ENCODE measurements at regions not wholly inside any gene's neighbourhood (a gene's known extent, or its start where the extent isn't known, plus 50 kb on each side); places are given as distances from the start of the nearest gene placed in this dataset.

DNA sequence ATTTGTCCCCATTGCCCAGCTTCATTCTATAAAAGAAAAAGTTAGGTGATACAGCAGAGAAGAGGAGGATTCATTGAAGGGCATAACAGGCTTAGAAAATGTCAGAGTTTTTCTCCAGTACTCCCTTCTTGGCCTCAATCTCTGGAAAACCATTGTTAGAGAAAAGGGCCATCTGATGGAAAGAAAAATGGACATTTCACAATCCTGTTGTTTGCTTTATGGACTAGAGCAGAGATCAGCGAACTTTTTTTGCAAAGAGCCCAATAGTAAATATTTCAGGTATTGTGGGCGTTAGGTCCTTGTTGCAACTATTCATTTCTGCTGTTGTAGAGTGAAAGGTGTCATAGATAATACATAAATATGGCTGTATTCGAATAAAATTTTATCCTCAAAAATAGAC, 208.8 kb downstream of the TLE4 start:
- Histone ChIP-seq H3K36me3 (ENCODE audit: control insufficient read depth in 2 of 2, insufficient read depth in 2 of 2, low read length in 1 of 2) (no peaks in the 10 kb centered on the region), H3K27ac (ENCODE audit: control insufficient read depth, insufficient read depth) (no peak overlapping the region), H2AFZ (ENCODE audit: control insufficient read depth, low read depth, low read length) (no peak overlapping the region), H3K27me3 (replicated peaks in 1 of 2; ENCODE audit: control insufficient read depth in 2 of 2, insufficient read depth in 2 of 2, low read length in 1 of 2) (no peaks in the 10 kb centered on the region), H3K4me3 (no peak overlapping the region), H3K9ac (ENCODE audit: control insufficient read depth, insufficient read depth, low read length) (no peak overlapping the region), H3K4me1 (ENCODE audit: control insufficient read depth, insufficient read depth, low read length) (no peaks in the 10 kb centered on the region), H3K4me2 (ENCODE audit: control insufficient read depth, insufficient read depth) (no peak overlapping the region), H3K79me2 (ENCODE audit: control insufficient read depth, insufficient read depth, low read length) (no peaks in the 10 kb centered on the region), H4K20me1 (ENCODE audit: control insufficient read depth, insufficient read depth) (no peaks in the 10 kb centered on the region), H3K9me3 (replicated peaks; ENCODE audit: control insufficient read depth, insufficient read depth, low read length) (no peaks in the 10 kb centered on the region)
- ChIA-PET CTCF (no interaction called here), POLR2A (no interaction called here), SMC1A (ENCODE audit: uncharacterized antibody, unreplicated experiment) (interaction anchor here (1.0 kb wide), 1 partner anchor 17 kb away, joined by 3 read pairs; no protein-coding TSS in a partner anchor), RAD21 (ENCODE audit: unreplicated experiment) (no interaction called here)
- ATAC-seq = no peak
- 12% methylated on average over 3 of the region's 3 CpGs for WGBS (ENCODE audit: insufficient coverage, insufficient replicate concordance, low lambda C conversion rate, missing lambda C conversion rate)
- in situ Hi-C loops (cut with MboI) (no loop called here), intact Hi-C loops (cut with micrococcal nuclease; ENCODE audit: unreplicated experiment) (no loop called here)
- TF ChIP-seq NFXL1 (IDR thresholded peaks at IDR 0.05; ENCODE audit: borderline replicate concordance) = no peak
- no peak for TF ChIP-seq FOXK2 (IDR thresholded peaks at IDR 0.05)
- TF ChIP-seq POU2F2 (IDR thresholded peaks at IDR 0.05; ENCODE audit: borderline replicate concordance, low read depth, low read length) = no peak
- BruUV-seq (replicated peaks) = no TSS peak
- no peak for FAIRE-seq
- DNase-seq (ENCODE audit: low read depth, low spot score) = no peak

DNA sequence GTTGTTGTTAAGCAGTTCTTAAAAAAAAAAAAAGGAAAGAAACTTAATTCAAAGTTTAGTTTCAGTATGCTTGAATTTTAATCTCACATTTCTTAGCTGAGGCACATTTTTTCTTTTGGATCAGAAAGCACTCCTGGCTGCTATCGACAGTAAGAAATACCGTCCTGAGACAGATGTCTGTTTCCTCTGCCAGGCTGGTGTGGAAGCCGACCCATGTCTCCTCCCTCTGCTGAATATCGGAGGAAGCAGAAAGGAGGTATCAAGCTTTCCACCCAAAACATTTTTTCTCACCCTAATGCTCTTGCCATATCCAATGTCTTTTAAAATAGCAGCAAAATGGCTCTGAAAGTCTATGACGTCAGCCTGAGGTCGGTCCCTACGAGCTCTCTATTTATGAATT, 208.1 kb downstream of the TLE4 start:
- no peak for FAIRE-seq
- H3K4me1 ChIP-seq (ENCODE audit: control insufficient read depth, insufficient read depth, low read length) = no peaks in the 10 kb centered on the region
- in situ Hi-C loops (cut with MboI) = no loop called here
- no peak overlapping the region for H2AFZ ChIP-seq (ENCODE audit: control insufficient read depth, low read depth, low read length)
- ATAC-seq = no peak
- intact Hi-C loops (cut with micrococcal nuclease; ENCODE audit: unreplicated experiment) = no loop called here
- no peaks in the 10 kb centered on the region for H3K27me3 ChIP-seq (replicated peaks in 1 of 2; ENCODE audit: control insufficient read depth in 2 of 2, insufficient read depth in 2 of 2, low read length in 1 of 2)
- ChIA-PET POLR2A (interaction anchor here (0.6 kb wide), 2 partner anchors 44 to 45 kb away, joined by 3 read pairs; no protein-coding TSS in a partner anchor), SMC1A (ENCODE audit: uncharacterized antibody, unreplicated experiment) (interaction anchor here (1.0 kb wide), 1 partner anchor 16 kb away, joined by 3 read pairs; no protein-coding TSS in a partner anchor), CTCF (no interaction called here), RAD21 (ENCODE audit: unreplicated experiment) (no interaction called here)
- H3K27ac ChIP-seq (ENCODE audit: control insufficient read depth, insufficient read depth) = no peak overlapping the region
- no peak for DNase-seq (ENCODE audit: low read depth, low spot score)
- no peak overlapping the region for H3K9ac ChIP-seq (ENCODE audit: control insufficient read depth, insufficient read depth, low read length)
- no peak overlapping the region for H3K4me2 ChIP-seq (ENCODE audit: control insufficient read depth, insufficient read depth)
- 70% methylated on average over 7 of the region's 7 CpGs for WGBS (ENCODE audit: insufficient coverage, insufficient replicate concordance, low lambda C conversion rate, missing lambda C conversion rate)
- no peaks in the 10 kb centered on the region for H3K9me3 ChIP-seq (replicated peaks; ENCODE audit: control insufficient read depth, insufficient read depth, low read length)
- H3K36me3 ChIP-seq (ENCODE audit: control insufficient read depth in 2 of 2, insufficient read depth in 2 of 2, low read length in 1 of 2) = no peaks in the 10 kb centered on the region
- H3K79me2 ChIP-seq (ENCODE audit: control insufficient read depth, insufficient read depth, low read length) = no peaks in the 10 kb centered on the region
- no peaks in the 10 kb centered on the region for H4K20me1 ChIP-seq (ENCODE audit: control insufficient read depth, insufficient read depth)
- BruUV-seq (replicated peaks) = no TSS peak
- H3K4me3 ChIP-seq = no peak overlapping the region
- TF ChIP-seq, protein P1, sequence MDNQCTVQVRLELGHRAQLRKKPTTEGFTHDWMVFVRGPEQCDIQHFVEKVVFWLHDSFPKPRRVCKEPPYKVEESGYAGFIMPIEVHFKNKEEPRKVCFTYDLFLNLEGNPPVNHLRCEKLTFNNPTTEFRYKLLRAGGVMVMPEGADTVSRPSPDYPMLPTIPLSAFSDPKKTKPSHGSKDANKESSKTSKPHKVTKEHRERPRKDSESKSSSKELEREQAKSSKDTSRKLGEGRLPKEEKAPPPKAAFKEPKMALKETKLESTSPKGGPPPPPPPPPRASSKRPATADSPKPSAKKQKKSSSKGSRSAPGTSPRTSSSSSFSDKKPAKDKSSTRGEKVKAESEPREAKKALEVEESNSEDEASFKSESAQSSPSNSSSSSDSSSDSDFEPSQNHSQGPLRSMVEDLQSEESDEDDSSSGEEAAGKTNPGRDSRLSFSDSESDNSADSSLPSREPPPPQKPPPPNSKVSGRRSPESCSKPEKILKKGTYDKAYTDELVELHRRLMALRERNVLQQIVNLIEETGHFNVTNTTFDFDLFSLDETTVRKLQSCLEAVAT (IDR thresholded peaks at IDR 0.05) = no peak
- TF ChIP-seq MTA3 (IDR thresholded peaks at IDR 0.05; ENCODE audit: borderline replicate concordance, low read length) (no peak), NFYA (IDR thresholded peaks at IDR 0.05; ENCODE audit: borderline replicate concordance, low read depth, low read length) (no peak), SIX5 (IDR thresholded peaks at IDR 0.05; ENCODE audit: low read depth, low read length, severe bottlenecking) (no peak), IKZF2 (IDR thresholded peaks at IDR 0.05) (no peak), MEF2B (IDR thresholded peaks at IDR 0.05; ENCODE audit: partially characterized antibody, poor library complexity, severe bottlenecking) (no peak), NFYB (IDR thresholded peaks at IDR 0.05; ENCODE audit: insufficient read depth, low read depth, low read length) (no peak), MTA2 (IDR thresholded peaks at IDR 0.05; ENCODE audit: low read depth) (no peak)
- TF ChIP-seq, protein P2, sequence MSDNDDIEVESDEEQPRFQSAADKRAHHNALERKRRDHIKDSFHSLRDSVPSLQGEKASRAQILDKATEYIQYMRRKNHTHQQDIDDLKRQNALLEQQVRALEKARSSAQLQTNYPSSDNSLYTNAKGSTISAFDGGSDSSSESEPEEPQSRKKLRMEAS (IDR thresholded peaks at IDR 0.05; ENCODE audit: low read depth, low read length) = no peak
- TF ChIP-seq, protein P3, sequence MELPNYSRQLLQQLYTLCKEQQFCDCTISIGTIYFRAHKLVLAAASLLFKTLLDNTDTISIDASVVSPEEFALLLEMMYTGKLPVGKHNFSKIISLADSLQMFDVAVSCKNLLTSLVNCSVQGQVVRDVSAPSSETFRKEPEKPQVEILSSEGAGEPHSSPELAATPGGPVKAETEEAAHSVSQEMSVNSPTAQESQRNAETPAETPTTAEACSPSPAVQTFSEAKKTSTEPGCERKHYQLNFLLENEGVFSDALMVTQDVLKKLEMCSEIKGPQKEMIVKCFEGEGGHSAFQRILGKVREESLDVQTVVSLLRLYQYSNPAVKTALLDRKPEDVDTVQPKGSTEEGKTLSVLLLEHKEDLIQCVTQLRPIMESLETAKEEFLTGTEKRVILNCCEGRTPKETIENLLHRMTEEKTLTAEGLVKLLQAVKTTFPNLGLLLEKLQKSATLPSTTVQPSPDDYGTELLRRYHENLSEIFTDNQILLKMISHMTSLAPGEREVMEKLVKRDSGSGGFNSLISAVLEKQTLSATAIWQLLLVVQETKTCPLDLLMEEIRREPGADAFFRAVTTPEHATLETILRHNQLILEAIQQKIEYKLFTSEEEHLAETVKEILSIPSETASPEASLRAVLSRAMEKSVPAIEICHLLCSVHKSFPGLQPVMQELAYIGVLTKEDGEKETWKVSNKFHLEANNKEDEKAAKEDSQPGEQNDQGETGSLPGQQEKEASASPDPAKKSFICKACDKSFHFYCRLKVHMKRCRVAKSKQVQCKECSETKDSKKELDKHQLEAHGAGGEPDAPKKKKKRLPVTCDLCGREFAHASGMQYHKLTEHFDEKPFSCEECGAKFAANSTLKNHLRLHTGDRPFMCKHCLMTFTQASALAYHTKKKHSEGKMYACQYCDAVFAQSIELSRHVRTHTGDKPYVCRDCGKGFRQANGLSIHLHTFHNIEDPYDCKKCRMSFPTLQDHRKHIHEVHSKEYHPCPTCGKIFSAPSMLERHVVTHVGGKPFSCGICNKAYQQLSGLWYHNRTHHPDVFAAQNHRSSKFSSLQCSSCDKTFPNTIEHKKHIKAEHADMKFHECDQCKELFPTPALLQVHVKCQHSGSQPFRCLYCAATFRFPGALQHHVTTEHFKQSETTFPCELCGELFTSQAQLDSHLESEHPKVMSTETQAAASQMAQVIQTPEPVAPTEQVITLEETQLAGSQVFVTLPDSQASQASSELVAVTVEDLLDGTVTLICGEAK (IDR thresholded peaks at IDR 0.05; ENCODE audit: borderline replicate concordance) = no peak

All from GM12878 (cell line).